Urothelium cell line (cell line): ENCODE measurements at regions not wholly inside any gene's neighbourhood (a gene's known extent, or its start where the extent isn't known, plus 50 kb on each side); places are given as distances from the start of the nearest gene placed in this dataset.
"Not testable (repeated sequence)": the region's sequence is repeated elsewhere in the genome, so short reads cannot be mapped to it uniquely, and the experiment has no call there.

ENCODE experiments used
- DNase-seq: peaks from one replicate; pipeline ENCODE4 v3.0.0; 2011; ENCODE audit warnings: low spot score, mixed read lengths
- FAIRE-seq: peaks from 2 replicates; lab custom pipeline; 2011; peaks lifted over from hg19 to GRCh38; lab: Jason Lieb, UNC

DNA sequence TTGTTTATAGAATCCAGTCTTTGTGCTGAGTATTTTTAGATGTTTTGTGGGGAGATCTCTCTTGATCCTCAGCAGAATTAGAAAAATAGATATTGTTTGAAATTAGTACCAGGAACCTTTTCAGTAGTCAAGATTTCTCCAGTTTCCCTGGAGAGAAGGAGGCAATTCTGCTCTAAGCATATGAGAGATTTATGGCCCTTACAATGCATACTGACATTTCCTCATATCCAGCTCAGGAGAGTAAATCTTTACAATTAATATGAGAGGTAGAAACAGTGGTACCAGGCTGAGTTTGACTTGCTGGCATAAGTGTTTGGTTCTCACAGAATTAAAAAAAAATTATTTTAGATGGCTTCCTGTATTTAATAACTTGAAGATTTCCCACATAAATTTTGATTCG, 239.1 kb upstream of the SGO1 start:
- FAIRE-seq, result no peak
- no peak for DNase-seq

DNA sequence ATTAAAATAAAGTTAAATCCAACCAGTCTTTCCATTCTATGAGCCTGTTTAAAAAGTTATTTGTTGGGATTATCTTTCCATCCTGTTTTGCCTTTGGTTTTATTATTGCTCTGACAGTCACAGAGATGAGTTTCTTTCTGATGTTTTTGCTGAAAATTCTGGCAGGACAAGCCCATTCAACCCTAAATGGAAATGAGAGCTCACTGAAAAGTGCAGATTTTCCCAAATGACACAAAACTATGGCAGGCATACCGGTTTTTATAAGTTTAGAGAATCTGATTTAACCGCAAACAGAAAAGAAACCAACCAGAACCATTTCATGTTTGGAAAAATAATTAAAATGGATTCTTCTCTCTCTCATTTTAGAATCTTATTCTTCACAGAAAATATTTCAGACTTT, 238.1 kb upstream of the SGO1 start:
- FAIRE-seq, result no peak
- DNase-seq, result no peak

DNA sequence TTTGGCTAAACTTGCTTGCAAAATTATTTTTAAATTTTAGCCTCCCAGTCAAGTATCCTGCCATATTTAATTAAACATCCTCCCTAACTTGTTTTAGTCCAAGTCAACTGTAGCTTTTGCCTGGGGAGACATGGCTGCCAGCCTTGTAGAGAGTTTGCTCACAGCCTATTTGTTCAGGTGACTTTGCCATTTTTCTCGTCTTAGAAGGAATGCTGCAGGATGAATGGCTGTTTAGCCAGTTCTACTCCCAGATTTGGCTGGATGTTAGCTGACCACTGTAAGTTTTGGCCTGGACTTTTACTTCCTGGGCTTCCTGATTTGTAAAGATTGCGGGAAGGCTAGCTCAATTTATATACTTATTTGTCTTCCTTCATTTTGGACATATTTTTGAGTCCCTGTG, 236.4 kb upstream of the SGO1 start:
- FAIRE-seq (no peak), DNase-seq (no peak)

DNA sequence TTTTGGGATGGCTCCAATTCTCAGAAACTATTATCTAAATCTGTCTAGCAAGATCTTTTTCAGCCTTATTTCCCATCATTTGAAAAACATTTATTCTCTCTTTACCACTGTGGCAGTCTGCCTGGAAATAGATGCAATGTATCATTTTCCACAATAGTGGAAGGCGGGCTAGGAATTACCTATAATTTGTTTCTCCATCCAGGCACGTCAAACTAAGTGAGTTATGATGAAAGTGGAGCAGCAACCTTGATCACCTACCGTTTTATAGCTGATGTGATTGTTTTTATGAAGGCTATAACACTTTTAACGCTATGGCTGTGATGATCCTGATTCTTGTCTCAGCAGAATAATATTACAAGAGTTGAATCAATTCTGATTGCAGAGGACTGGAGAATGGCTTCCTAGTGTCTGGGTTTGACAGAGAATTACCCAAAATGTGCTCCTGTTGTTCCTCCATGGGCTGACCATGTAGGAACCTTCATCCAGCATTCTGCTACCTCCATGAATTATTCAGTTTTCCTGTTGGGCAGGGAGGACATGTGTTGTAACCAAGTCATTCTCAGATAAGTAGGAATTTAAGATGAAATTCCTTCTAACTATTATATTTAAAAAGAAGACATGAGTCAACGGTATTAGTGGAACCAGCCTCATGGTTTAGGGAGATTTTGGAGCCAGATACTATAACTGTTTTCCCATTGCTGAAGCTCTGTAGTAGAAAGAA, 231.5 kb upstream of the SGO1 start:
- no peak for FAIRE-seq
- no peak for DNase-seq

DNA sequence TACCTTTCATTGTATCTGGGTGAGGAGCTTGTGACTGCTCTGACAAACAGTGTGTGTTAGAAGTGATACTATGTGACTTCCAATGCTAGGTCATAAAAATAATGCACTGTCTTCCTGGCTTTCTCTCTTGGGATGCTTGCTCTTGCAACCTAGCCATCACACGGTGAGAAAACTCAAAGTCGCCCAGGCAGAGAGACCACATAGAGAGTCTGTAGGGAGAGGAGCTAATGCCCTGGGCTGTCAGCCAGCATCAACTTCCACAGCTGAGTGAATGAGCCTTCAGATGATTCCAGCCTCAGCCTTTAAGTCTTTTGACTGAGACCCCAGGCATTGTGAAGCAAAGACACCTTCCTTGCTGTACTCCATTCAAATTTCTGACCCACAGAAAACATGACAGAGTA, 220.6 kb upstream of the SGO1 start:
- no peak for DNase-seq
- FAIRE-seq, result no peak

DNA sequence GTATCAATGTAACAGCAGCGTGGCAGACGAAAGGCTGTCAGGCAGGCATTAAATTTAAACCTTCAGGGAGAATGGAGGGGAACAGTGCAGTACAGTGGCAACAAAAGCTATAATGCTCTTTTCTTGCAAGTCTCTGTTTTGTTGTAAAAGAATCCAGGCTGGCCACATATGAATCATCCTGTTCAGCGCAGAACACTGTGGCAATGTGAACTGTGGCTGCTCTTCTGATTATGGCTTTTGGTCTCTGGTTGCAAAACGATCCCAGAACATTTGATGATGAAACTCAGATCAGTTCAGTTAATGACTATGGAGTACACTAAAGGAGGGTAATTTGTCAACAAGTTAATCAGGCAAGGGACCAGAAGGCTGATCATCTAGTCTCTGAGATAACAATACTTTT, 219.7 kb upstream of the SGO1 start:
- FAIRE-seq, result peak; percentile 17
- DNase-seq, result peak; percentile 22

DNA sequence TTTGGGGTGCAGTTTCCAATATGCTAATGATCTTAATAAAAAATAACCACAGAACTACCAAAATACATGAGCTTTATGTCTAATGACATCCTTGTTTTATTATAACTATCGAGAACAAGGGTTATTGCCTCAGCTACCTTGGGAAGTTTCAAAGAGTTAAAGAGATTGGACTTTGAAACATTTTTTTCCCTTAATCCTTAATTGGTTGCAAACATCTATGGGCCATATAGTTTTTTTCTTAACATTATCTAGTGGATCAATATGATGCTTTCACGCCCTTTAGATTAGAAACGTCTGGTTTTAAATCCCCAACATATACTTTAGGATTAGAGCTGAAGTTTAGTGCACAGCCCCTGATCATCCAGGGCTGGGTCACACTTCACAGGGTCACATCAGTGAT, 219.2 kb upstream of the SGO1 start:
- DNase-seq, result no peak
- FAIRE-seq, result no peak

DNA sequence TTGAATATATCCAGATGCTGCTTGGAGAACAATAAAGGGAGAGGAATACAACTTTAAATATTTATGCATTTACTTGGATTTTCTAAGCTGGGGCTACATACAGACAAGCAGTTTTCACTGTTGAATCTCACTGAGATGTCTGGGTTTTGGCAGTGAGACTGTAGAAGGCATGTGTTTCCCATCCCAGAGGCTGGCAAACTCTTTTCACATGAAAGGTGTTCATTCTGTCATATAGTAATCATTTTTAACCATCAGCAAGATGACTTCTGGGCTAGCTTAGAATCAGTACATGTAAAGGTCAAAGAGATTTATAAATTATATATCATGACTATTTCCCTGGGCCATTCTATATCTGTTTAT, 218.7 kb upstream of the SGO1 start:
- FAIRE-seq, result no peak

DNA sequence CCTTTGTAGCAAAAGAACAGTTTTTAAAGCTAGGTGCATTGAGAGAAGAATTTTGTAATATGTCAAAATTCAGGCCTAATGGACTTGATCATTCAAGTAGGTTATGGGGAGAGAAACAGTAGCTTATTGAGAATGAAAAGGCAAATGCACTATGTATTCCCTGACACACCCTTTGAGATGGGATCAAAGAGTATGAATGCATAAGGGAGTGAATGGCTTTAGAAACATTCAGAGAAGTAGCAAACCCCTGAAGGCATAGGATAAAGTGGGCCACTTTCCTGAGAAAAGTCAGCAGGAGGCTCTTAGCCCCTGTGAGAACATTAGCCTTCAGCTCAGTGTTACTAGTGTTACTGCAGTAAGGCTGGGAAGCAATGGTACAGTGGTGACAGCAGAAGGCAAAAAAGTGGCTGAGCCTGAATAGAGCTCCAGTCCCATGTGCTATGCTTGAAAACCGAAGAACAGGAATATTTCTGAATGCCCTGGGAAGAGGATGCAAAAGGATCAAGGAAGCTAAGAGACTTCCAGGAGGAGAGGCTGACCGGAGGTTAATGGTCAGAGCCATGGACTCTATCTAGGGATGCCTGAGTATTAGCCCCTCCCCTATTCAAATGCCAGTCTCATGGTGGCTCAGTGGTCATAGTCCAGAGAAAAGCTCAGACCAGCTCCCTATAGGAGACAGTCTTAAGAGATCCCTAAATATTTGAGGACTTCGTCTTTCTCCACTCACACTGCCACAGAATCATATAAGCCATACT, 218.2 kb upstream of the SGO1 start:
- FAIRE-seq, result no peak
- DNase-seq, result no peak

More for the DNA sequence above, 218.7 kb upstream of the SGO1 start:
- DNase-seq, result no peak

DNA sequence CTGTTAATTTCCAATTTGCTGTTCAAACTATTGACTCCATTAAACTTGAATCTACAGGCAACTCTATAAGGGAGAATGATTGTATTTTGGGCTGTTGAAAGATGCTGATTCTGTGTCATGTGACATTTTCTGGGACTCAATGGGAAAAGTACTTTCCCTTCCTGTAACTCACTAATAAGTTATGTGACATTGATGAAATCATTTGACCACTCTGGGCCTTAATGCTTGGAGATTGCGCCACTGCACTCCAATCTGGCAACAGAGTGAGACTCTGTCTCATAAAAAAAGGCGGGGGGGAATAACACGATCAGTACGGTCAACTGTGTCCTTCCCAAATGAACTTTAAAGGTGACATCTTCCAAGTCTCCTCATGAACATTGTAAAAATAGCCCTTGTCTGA, 215.2 kb upstream of the SGO1 start:
- FAIRE-seq (no peak), DNase-seq (no peak)

DNA sequence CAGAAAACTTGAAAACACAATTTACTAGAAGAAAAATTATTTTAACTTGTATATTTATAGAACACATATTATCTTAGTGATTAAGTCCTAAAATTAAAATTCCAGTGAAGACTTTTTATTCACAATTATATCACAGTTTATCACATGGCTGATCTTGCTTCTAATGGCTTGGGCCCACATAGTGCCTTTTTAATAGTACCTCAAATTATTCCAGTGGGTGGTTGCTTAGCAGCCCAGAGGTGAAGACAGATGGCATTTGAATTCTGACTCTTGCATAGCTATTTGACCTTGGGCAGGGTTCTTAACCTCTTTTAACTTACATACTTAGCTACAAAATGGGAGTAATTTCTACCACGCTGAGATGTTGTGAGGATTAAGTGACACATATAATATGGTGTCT, 214.7 kb upstream of the SGO1 start:
- DNase-seq, result no peak
- FAIRE-seq, result no peak

DNA sequence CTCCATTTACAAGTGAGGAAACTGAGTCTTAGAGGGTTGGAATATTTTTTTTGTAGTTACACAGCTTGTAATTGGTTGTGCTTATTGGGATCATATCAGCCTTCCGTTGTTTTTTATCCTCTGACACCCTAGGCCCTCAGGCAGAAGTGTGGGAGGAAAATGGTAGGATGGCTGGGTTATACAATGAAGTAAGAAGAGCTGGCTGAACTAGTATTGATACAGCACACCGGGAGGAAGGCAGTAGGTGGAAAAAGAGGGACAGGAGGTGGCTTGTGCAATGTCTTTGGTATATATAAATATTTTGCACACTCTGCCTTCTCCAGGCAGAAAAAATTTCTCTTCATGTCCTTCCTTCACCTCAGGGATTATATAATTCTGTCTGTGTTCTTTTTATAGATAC, 214.3 kb upstream of the SGO1 start:
- no peak for DNase-seq

DNA sequence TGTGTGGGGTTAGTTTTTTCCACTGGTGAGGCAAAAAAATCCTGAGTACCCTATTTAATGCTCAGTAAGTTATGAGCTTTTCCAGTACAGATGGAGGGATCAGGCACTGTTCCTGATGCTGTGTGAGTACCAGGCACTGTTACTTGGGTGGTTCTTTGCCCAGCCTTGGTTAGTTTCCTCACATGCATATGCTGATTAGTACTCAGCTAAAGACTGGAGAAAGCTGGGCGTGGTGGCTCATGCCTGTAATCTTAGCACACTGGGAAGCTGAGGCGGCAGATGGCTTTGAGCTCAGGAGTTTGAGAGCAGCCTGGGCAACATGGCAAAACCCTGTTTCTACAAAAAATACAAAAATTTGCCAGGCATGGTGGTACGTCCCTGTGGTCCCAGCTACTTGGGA, 210.3 kb upstream of the SGO1 start:
- FAIRE-seq (no peak), DNase-seq (no peak)

More for the DNA sequence above, 214.3 kb upstream of the SGO1 start:
- FAIRE-seq, result no peak

DNA sequence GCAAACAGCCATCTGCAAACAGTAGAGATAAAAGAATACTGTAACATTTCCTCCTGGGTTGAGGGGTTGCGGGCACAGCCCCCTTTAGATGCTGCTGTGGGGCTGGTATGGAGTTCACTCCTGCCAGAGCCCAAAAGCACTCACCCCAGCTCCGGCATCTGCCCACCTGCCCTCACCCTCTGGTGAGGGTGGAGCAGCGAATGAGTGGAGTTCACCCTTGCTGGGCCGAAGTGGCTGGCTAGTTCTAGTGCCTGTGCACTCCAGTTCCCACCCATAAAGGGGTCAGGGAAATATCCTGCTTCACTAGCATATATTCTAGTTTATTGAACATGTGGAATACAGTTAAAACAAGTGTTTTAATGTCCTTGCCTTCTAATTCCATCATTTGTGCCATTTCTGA, 209.7 kb upstream of the SGO1 start:
- FAIRE-seq, result no peak
- no peak for DNase-seq

DNA sequence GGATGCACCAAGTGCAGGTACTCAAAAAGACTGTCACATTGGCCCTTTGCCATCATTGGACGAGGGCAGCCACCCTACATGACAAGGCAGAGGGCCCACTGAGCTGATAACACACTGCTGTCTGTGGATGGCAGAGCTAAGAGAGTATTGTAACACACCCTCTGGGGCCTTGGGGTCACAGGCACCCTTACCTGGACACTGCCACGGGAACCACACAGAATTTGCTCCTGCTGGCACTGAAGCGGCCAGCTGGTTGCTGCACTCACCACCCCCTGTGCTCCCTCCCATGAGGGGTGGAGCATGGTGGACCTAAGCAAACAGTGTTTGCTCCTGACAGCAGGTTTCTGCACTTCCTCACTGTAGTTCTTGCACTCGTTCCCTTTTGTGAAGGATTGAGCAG, 208.2 kb upstream of the SGO1 start:
- no peak for DNase-seq
- no peak for FAIRE-seq

DNA sequence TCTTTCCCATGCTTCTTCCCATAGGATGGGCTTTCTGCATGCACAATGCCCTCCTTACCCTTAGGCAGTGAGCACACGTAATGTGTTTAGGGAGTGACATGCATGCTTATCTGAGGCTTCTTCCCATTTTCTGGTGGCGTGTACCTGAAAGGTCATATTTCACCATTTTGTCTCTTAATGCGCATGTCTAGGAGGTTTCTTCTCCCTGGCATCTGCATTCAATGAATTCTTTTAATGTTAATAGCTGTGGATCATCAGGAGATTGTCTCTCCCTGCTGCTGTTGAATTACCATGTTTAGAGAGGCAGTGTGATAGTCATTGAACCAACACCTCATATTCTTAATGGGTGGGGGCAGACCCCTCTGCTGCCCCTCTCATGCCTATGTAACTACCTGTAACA, 205.6 kb upstream of the SGO1 start:
- FAIRE-seq, result no peak
- DNase-seq, result no peak

DNA sequence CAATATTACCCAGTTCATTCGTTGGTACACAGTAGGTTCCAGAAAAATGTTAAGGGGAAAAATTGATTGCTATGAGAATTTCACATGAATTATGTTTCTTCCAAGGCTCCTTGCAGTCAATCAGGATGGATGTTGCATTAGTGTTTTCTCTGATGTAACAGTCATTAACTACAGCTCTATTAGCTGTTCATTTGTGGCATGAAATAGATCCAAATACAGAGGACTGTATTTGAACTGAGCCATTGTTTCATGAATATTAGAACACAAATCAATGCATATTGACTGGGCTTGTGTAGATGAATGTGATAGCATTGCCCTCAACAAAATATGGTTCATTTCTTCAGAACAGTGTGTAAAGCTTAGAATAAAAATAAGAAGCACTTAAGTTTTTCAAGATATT, 203.0 kb upstream of the SGO1 start:
- no peak for FAIRE-seq
- no peak for DNase-seq

DNA sequence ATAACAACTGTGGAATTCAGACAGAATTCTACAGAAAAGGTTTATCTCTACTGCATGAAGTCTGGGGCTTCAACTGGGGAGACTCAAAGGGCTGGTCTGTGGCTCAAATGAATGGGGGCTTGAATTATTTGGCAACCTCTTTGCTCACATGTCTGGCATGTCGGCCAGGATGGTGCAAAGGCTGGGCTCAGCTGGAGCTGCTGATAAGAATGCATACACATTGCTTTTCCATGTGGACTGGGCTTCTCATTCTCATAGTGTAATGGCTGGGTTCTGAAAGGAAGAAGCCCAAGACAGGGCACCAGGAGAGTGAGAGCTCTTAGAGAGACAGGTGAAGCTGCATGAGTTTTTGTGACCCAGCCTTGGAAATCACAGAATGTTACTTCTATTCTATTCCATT, 194.3 kb upstream of the SGO1 start:
- no peak for FAIRE-seq
- DNase-seq, result no peak

DNA sequence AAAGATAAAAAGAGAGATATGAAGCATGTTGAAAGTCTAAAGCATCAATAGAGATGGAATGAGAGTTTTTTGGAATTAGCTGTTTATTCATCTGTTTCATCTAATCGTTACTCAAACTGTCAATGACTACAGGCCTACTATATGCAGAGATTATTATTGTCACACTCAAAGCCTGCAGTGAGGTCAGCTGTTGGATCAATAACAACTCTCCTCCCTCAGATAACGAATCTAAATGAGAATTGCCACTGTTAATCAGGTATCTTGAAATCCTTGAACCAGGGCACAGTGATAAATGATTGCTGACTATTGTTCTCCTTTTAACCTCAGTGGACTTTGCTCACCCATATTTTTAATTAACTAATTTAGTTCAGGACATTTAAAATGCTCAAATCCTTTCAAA, 192.3 kb upstream of the SGO1 start:
- DNase-seq, result no peak
- FAIRE-seq, result no peak

DNA sequence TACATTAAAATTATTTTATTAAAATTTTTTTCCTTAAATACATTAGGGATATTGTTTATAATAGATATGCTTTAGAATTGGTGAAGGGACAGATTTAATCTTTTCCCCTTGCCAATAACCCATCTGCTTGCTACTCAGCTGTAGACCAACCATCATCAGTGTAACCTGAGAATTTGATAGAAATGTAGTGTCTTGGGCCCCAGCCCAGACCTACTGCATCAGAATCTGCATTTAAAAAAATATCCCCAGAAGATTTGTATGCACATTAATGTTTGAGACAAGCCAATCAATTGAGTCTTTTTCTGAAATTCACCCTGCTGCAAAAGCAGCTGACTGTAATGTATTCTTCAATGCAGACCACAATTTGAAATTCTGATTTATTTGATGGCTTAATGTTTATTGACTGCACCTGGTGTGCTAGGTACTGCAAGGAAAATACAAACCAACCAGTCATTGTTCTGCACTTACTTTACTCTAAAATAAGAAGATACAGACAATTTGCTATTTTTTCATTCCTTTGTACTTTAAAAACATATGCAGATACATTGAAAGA, 190.7 kb upstream of the SGO1 start:
- FAIRE-seq (no peak), DNase-seq (no peak)

DNA sequence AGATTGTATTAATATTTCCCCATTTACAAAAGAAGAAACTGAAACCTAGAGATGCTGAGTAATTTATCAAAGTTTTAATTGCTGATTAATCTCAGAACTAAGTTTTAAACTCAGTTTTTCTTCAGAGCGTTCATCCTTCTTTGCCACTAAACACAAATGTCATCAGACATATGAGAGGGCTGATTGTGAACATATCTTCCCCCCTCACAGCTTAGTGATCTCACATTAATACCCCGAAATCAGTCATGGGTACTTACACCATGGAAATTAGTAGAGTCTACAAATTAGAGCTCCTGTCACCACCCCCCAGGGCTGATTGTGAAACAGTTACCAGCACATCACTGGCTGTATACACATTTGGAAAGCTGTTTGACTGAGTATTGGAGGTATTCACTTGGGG, 189.3 kb upstream of the SGO1 start:
- DNase-seq (no peak), FAIRE-seq (no peak)

DNA sequence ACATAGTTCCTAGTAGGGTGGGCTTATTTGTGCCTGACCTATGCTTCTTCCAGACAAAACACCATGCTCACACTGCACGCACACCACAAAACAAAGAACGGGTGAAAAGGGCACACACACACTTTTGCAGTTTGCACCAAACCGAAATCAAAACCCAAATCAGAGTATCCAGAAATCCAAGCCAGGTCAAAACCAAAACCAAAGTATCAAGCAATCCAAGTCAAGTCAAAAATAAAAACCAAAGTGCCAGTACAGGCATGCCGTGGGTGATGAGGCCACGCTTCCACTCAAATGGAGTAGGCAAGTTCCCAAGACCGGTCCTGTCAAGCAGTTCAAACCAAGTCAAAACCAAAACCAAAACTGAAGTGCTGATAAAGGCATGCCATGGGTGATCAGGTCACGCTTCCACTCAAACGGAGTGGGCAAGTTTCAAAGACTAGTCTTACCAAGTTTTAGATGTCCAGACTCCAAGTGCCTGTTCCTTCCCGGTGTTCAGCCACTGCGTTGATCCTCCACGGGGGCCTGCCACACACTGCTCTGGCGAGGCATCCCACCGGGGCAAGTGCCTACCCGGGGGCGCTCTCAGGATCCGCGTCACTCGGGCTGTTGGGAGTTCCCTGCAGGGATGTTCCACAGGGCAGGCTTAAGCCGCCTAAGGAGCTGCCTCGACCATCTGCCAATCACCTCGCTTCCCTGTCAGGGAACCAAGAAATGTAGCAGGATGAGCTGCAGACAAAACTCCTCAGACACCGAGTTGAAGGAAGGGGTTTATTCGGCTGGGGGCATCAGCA, 184.5 kb upstream of the SGO1 start:
- not testable (repeated sequence) for FAIRE-seq, DNase-seq
